OCI-LY7 (cell line): ENCODE measurements at regions not wholly inside any gene's neighbourhood (a gene's known extent, or its start where the extent isn't known, plus 50 kb on each side); places are given as distances from the start of the nearest gene placed in this dataset.

Experiments used
- BruUV-seq: library from RNA; stranded (reverse); fragments of 400-500 nt; replicated peaks from 2 replicates; lab custom pipeline; 2021; lab: Mats Ljungman, UMichigan
- CTCF ChIA-PET: fragments of 300-600 bp; sonication (Branson Sonifier 250); formaldehyde crosslinking; loops from one replicate; lab custom pipeline; 2022; ENCODE audit warnings: antibody characterized with exemption; ENCODE audit not compliant: unreplicated experiment; lab: Charles Lee
- POLR2A ChIA-PET: fragments of 300-600 bp; sonication (Branson Sonifier 250); formaldehyde crosslinking; loops from one replicate; lab custom pipeline; 2022; ENCODE audit warnings: antibody characterized with exemption; lab: Charles Lee
- DNase-seq: peaks from one replicate; pipeline ENCODE4 v3.0.0-alpha.2; 2015; ENCODE audit warnings: low spot score
- H2AFZ ChIP-seq: fragments of 200-600 bp; sonication (generic), shearing (Covaris generic); 2 replicates; pipeline ENCODE4 v1.6.1; 2014; ENCODE audit warnings: mild to moderate bottlenecking, antibody characterized with exemption, low read length, moderate library complexity
- H3K27ac ChIP-seq: fragments of 200-600 bp; sonication (generic); 2 replicates; pipeline ENCODE4 v1.5.1; 2014; ENCODE audit warnings: mixed run types, low read depth, mild to moderate bottlenecking, moderate library complexity, low read length, inconsistent platforms; ENCODE audit not compliant: poor library complexity, severe bottlenecking
- H3K36me3 ChIP-seq: fragments of 200-600 bp; sonication (generic); 2 replicates; pipeline ENCODE4 v1.6.1; 2014; ENCODE audit warnings: mild to moderate bottlenecking, antibody characterized with exemption, low read length, moderate library complexity, mixed read lengths; ENCODE audit not compliant: insufficient read depth
- H3K4me1 ChIP-seq: fragments of 200-600 bp; sonication (generic); 2 replicates; pipeline ENCODE4 v1.5.1; 2014; ENCODE audit warnings: mild to moderate bottlenecking, low read length; ENCODE audit not compliant: insufficient read depth, poor library complexity, severe bottlenecking
- H3K4me2 ChIP-seq: fragments of 200-600 bp; sonication (generic); 2 replicates; pipeline ENCODE4 v1.6.1; 2014; ENCODE audit warnings: mild to moderate bottlenecking, low read length
- H3K4me3 ChIP-seq: fragments of 200-600 bp; sonication (generic); 2 replicates; pipeline ENCODE4 v1.5.1; 2014; ENCODE audit warnings: mild to moderate bottlenecking, low read depth, low read length; ENCODE audit not compliant: poor library complexity, severe bottlenecking
- H3K79me2 ChIP-seq: fragments of 200-600 bp; sonication (generic); 2 replicates; pipeline ENCODE4 v1.6.1; 2016; ENCODE audit warnings: low read depth, mild to moderate bottlenecking, low read length, moderate library complexity, mixed read lengths; ENCODE audit not compliant: insufficient read depth
- H3K9me2 ChIP-seq: fragments of 200-600 bp; sonication (generic); 2 replicates; pipeline ENCODE4 v1.6.1; 2016; ENCODE audit warnings: mild to moderate bottlenecking, low read length, mixed read lengths; ENCODE audit not compliant: insufficient read depth
- H3K9me3 ChIP-seq: fragments of 200-600 bp; sonication (generic); 2 replicates; pipeline ENCODE4 v1.6.1; 2014; ENCODE audit warnings: mild to moderate bottlenecking, mixed run types, low read length, mixed read lengths
- H4K20me1 ChIP-seq: fragments of 200-600 bp; sonication (generic); 2 replicates; pipeline ENCODE4 v1.6.1; 2014; ENCODE audit warnings: mild to moderate bottlenecking, antibody characterized with exemption, low read length, moderate library complexity, mixed read lengths; ENCODE audit not compliant: insufficient read depth
- EZH2phosphoT487 ChIP-seq: fragments of 200-600 bp; sonication (generic); IDR thresholded peaks from 2 replicates; pipeline ENCODE4 v1.6.1; 2018; ENCODE audit warnings: low read depth, borderline replicate concordance, mild to moderate bottlenecking, mixed run types, antibody characterized with exemption, low read length, moderate library complexity, mixed read lengths
- intact Hi-C: fragments of 100-400 bp; cut with micrococcal nuclease; formaldehyde crosslinking; loops from one replicate; pipeline ENCODE4 v1.10.0; 2022; ENCODE audit not compliant: unreplicated experiment
- TF ChIP-seq, protein P1 (sequence below): fragments of 200-600 bp; sonication (generic); conservative IDR thresholded peaks from 2 replicates; pipeline ENCODE4 v1.5.1; 2014; ENCODE audit warnings: mild to moderate bottlenecking, antibody characterized with exemption, low read length, moderate library complexity, mixed read lengths

- Histone ChIP-seq H3K9me3 (no peaks in the 10 kb centered on the region), H4K20me1 (no peaks in the 10 kb centered on the region), H3K4me1 (no peaks in the 10 kb centered on the region), H3K79me2 (no peaks in the 10 kb centered on the region), H3K4me3 (no peak overlapping the region), H3K36me3 (no peaks in the 10 kb centered on the region), H3K27ac (no peak overlapping the region), H3K4me2 (no peak overlapping the region), H3K9me2 (no peaks in the 10 kb centered on the region), H2AFZ (no peak overlapping the region)
- TF ChIP-seq, protein P1, sequence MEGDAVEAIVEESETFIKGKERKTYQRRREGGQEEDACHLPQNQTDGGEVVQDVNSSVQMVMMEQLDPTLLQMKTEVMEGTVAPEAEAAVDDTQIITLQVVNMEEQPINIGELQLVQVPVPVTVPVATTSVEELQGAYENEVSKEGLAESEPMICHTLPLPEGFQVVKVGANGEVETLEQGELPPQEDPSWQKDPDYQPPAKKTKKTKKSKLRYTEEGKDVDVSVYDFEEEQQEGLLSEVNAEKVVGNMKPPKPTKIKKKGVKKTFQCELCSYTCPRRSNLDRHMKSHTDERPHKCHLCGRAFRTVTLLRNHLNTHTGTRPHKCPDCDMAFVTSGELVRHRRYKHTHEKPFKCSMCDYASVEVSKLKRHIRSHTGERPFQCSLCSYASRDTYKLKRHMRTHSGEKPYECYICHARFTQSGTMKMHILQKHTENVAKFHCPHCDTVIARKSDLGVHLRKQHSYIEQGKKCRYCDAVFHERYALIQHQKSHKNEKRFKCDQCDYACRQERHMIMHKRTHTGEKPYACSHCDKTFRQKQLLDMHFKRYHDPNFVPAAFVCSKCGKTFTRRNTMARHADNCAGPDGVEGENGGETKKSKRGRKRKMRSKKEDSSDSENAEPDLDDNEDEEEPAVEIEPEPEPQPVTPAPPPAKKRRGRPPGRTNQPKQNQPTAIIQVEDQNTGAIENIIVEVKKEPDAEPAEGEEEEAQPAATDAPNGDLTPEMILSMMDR = no peak
- BruUV-seq = no TSS peak
- intact Hi-C loops = no loop called here
- POLR2A ChIA-PET = no interaction called here
- DNase-seq = no peak
- CTCF ChIA-PET = no interaction called here
These were observed 359.6 kb downstream of the SHQ1 start for GRCh38 chr3:72488738-72489035.

GRCh38 chr3:72487946-72488737 lies 360.1 kb downstream of the SHQ1 start:
- no peaks in the 10 kb centered on the region for H3K9me3 ChIP-seq
- BruUV-seq = no TSS peak
- H3K4me3 ChIP-seq = no peak overlapping the region
- no peaks in the 10 kb centered on the region for H3K36me3 ChIP-seq
- DNase-seq = no peak
- H3K79me2 ChIP-seq = no peaks in the 10 kb centered on the region
- no peaks in the 10 kb centered on the region for H3K4me1 ChIP-seq
- H3K4me2 ChIP-seq = no peak overlapping the region
- intact Hi-C loops = no loop called here
- H4K20me1 ChIP-seq = no peaks in the 10 kb centered on the region
- TF ChIP-seq, protein P1 = no peak
- TF ChIP-seq EZH2phosphoT487 = no peak
- no peak overlapping the region for H3K27ac ChIP-seq
- H2AFZ ChIP-seq = no peak overlapping the region
- POLR2A ChIA-PET = no interaction called here
- CTCF ChIA-PET = no interaction called here
- H3K9me2 ChIP-seq = no peaks in the 10 kb centered on the region

DNA sequence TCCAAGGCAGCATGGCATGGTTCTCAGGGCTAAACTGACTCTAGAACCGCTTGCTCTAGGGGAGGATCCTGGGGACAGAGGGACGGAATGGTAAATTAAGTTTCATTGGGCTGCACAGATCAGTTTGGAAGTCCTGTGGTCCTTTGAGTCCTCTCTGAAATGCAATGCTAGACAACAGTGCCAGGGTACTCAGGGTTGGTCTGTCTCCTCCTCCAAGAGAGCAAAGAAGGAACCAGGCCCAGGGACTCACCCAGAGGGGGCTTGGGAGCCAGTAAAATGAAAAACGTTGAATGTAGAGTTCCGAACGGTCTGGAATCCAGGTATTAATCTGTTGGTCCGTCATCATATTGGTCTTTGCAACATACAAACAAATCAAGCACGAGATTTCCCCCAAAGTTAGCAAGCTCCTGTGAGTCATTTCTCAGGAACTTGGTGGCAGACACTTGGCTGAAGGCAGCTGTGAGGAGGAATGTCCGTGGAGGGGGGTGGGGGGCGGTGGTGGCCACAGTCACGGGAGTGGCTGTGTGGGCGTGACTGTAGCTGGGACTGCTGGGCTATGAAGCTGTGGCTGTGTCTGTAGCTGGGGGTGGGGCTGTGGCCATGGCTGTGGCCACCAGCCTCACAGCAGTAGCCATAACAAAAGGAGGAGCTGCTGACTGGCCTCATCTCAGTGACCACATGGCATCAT lies 361.0 kb downstream of the SHQ1 start:
- H3K9me2 ChIP-seq = no peaks in the 10 kb centered on the region
- TF ChIP-seq, protein P1 = no peak
- TF ChIP-seq EZH2phosphoT487 = no peak
- POLR2A ChIA-PET = no interaction called here
- H3K4me1 ChIP-seq = no peaks in the 10 kb centered on the region
- no peaks in the 10 kb centered on the region for H3K9me3 ChIP-seq
- CTCF ChIA-PET = no interaction called here
- no peak overlapping the region for H3K4me2 ChIP-seq
- H2AFZ ChIP-seq = no peak overlapping the region
- intact Hi-C loops = no loop called here
- H3K36me3 ChIP-seq = no peaks in the 10 kb centered on the region
- no peak for DNase-seq
- no peak overlapping the region for H3K27ac ChIP-seq
- H3K4me3 ChIP-seq = no peak overlapping the region
- no peaks in the 10 kb centered on the region for H3K79me2 ChIP-seq
- BruUV-seq = no TSS peak
- H4K20me1 ChIP-seq = no peaks in the 10 kb centered on the region
